H9 (cell line): ENCODE measurements at regions not wholly inside any gene's neighbourhood (a gene's known extent, or its start where the extent isn't known, plus 50 kb on each side); places are given as distances from the start of the nearest gene placed in this dataset.

ENCODE experiments used
- DNase-seq: peaks from one replicate; pipeline ENCODE4 v3.0.0-alpha.2; 2017
- H2AFZ ChIP-seq: one replicate; pipeline ENCODE4 v1.6.1; 2013; ENCODE audit warnings: mild to moderate bottlenecking, low read length, control low read depth, moderate library complexity
- H2AK5ac ChIP-seq: 2 replicates; pipeline ENCODE4 v1.6.1; 2013; ENCODE audit warnings: low read length, control low read depth, mixed read lengths; ENCODE audit not compliant: insufficient read length
- H2BK120ac ChIP-seq: one replicate; pipeline ENCODE4 v1.6.1; 2013; ENCODE audit warnings: low read depth, mild to moderate bottlenecking, low read length, control low read depth, inconsistent platforms; ENCODE audit not compliant: poor library complexity, severe bottlenecking
- H2BK12ac ChIP-seq: 2 replicates; pipeline ENCODE4 v1.6.1; 2013; ENCODE audit warnings: low read length, control low read depth, mixed read lengths, low read depth; ENCODE audit not compliant: insufficient read length
- H2BK15ac ChIP-seq: 2 replicates; pipeline ENCODE4 v1.6.1; 2013; ENCODE audit warnings: low read depth, low read length, control low read depth
- H2BK20ac ChIP-seq: one replicate; pipeline ENCODE4 v1.6.1; 2013; ENCODE audit warnings: low read depth, mild to moderate bottlenecking, low read length, control low read depth, inconsistent platforms; ENCODE audit not compliant: poor library complexity, severe bottlenecking
- H2BK5ac ChIP-seq: 2 replicates; pipeline ENCODE4 v1.6.1; 2013; ENCODE audit warnings: low read length, control low read depth, mixed read lengths; ENCODE audit not compliant: insufficient read length
- H3K14ac ChIP-seq: 2 replicates; pipeline ENCODE4 v1.6.1; 2013; ENCODE audit warnings: low read length, control low read depth; ENCODE audit not compliant: insufficient read depth
- H3K18ac ChIP-seq: 2 replicates; pipeline ENCODE4 v1.6.1; 2013; ENCODE audit warnings: low read depth, mild to moderate bottlenecking, mixed read lengths, low read length, control low read depth; ENCODE audit not compliant: insufficient read length
- H3K23ac ChIP-seq: 2 replicates; pipeline ENCODE4 v1.6.1; 2013; ENCODE audit warnings: low read length, control low read depth, mixed read lengths, low read depth; ENCODE audit not compliant: insufficient read length
- H3K23me2 ChIP-seq: 2 replicates; pipeline ENCODE4 v1.6.1; 2013; ENCODE audit warnings: low read depth, mild to moderate bottlenecking, mixed read lengths, low read length, control low read depth; ENCODE audit not compliant: insufficient read length, poor library complexity, severe bottlenecking
- H3K27ac ChIP-seq: 2 replicates; pipeline ENCODE4 v1.5.1; 2013; ENCODE audit warnings: low read length, control low read depth, mixed read lengths, low read depth; ENCODE audit not compliant: insufficient read length
- H3K27me3 ChIP-seq: 2 replicates; pipeline ENCODE4 v1.6.1; 2013; ENCODE audit warnings: low read length, control low read depth, inconsistent platforms; ENCODE audit not compliant: insufficient read depth
- H3K4ac ChIP-seq: 2 replicates; pipeline ENCODE4 v1.6.1; 2013; ENCODE audit warnings: low read depth, mild to moderate bottlenecking, control low read depth, inconsistent platforms, low read length, moderate library complexity
- H3K4me1 ChIP-seq: 2 replicates; pipeline ENCODE4 v1.6.1; 2013; ENCODE audit warnings: low read length, control low read depth, inconsistent platforms; ENCODE audit not compliant: insufficient read depth
- H3K4me2 ChIP-seq: 2 replicates; pipeline ENCODE4 v1.6.1; 2013; ENCODE audit warnings: low read length, control low read depth, mixed read lengths; ENCODE audit not compliant: insufficient read length, insufficient read depth
- H3K56ac ChIP-seq: 2 replicates; pipeline ENCODE4 v1.6.1; 2013; ENCODE audit warnings: low read depth, mild to moderate bottlenecking, mixed read lengths, low read length, control low read depth; ENCODE audit not compliant: insufficient read length
- H3K79me1 ChIP-seq: 2 replicates; pipeline ENCODE4 v1.6.1; 2013; ENCODE audit warnings: low read depth, mild to moderate bottlenecking, moderate library complexity, low read length, control low read depth, inconsistent platforms; ENCODE audit not compliant: insufficient read depth, poor library complexity, severe bottlenecking
- H3K79me2 ChIP-seq: 2 replicates; pipeline ENCODE4 v1.6.1; 2013; ENCODE audit warnings: low read length, control low read depth, inconsistent platforms; ENCODE audit not compliant: insufficient read depth
- H3K9ac ChIP-seq: 2 replicates; pipeline ENCODE4 v1.6.1; 2013; ENCODE audit warnings: low read length, control low read depth, mixed read lengths; ENCODE audit not compliant: insufficient read length; ENCODE audit errors: extremely low read depth
- H3K9me3 ChIP-seq: one replicate; pipeline ENCODE4 v1.6.1; 2013; ENCODE audit warnings: low read depth, low read length, inconsistent platforms; ENCODE audit not compliant: control insufficient read depth
- H3T11ph ChIP-seq: one replicate; pipeline ENCODE4 v1.6.1; 2013; ENCODE audit warnings: mild to moderate bottlenecking, low read length, control low read depth, inconsistent platforms
- H4K20me1 ChIP-seq: one replicate; pipeline ENCODE4 v1.6.1; 2013; ENCODE audit not compliant: control insufficient read depth, insufficient read length, insufficient read depth
- H4K5ac ChIP-seq: 2 replicates; pipeline ENCODE4 v1.6.1; 2013; ENCODE audit warnings: low read depth, mild to moderate bottlenecking, mixed read lengths, low read length, control low read depth; ENCODE audit not compliant: insufficient read length
- H4K8ac ChIP-seq: replicated peaks from 2 replicates; pipeline ENCODE4 v1.6.1; 2013; ENCODE audit warnings: low read length, control low read depth, mixed read lengths, low read depth; ENCODE audit not compliant: insufficient read length
- H4K91ac ChIP-seq: 2 replicates; pipeline ENCODE4 v1.6.1; 2013; ENCODE audit warnings: low read depth, mild to moderate bottlenecking, moderate library complexity, mixed read lengths, low read length, control low read depth; ENCODE audit not compliant: insufficient read length
- H3K27ac Mint-ChIP-seq, 3 experiments: 2 replicates in 2 of 3; 3 replicates in 1 of 3; pipeline ENCODE4 v1.8.0; 2020 to 2021; ENCODE audit warnings: mixed read lengths in 3 of 3, mild to moderate bottlenecking in 1 of 3, moderate library complexity in 1 of 3
- H3K27me3 Mint-ChIP-seq: 2 replicates; pipeline ENCODE4 v1.8.0; 2021; ENCODE audit warnings: low read depth, mild to moderate bottlenecking, moderate library complexity, mixed read lengths
- H3K36me3 Mint-ChIP-seq, 3 experiments: 2 replicates in 2 of 3; 3 replicates in 1 of 3; pipeline ENCODE4 v1.8.0; 2020 to 2021; ENCODE audit warnings: low read depth in 3 of 3, mixed read lengths in 3 of 3; ENCODE audit not compliant: insufficient read depth in 1 of 3
- H3K4me1 Mint-ChIP-seq, 2 experiments: 2 replicates each; pipeline ENCODE4 v1.8.0; 2020; ENCODE audit warnings: mixed read lengths in 2 of 2
- H3K4me3 Mint-ChIP-seq, 2 experiments: 2 replicates in 1 of 2; 3 replicates in 1 of 2; pipeline ENCODE4 v1.8.0; 2020 to 2021; ENCODE audit warnings: mild to moderate bottlenecking in 2 of 2, mixed read lengths in 2 of 2, moderate library complexity in 1 of 2
- H3K9me3 Mint-ChIP-seq, 2 experiments: 2 replicates in 1 of 2; 3 replicates in 1 of 2; pipeline ENCODE4 v1.8.0; 2020; ENCODE audit warnings: mild to moderate bottlenecking in 2 of 2, mixed read lengths in 2 of 2, moderate library complexity in 1 of 2
- CTCF ChIP-seq: fragments of 200-600 bp; sonication (generic); conservative IDR thresholded peaks from 3 replicates; pipeline ENCODE4 v1.8.0; 2021; ENCODE audit warnings: antibody characterized with exemption, mild to moderate bottlenecking
- WGBS: extraction: QIAGEN DNeasy Blood & Tissue Kit; methylation state at CpG from one replicate; pipeline ENCODE4 v1.1.7; 2013; ENCODE audit warnings: missing lambda C conversion rate, low lambda C conversion rate, mixed read lengths; ENCODE audit not compliant: insufficient read length; ENCODE audit errors: extremely low coverage; 5-methylcytosine and 5-hydroxymethylcytosine counted together

GRCh38 chr13:91249370-91249769 is 98.1 kb upstream of the MIR17HG start:
- Histone ChIP-seq H3K4me1 (no peaks in the 10 kb centered on the region), H3K23ac (no peak overlapping the region), H2AFZ (no peak overlapping the region), H3K18ac (no peak overlapping the region), H3K9ac (no peak overlapping the region), H2BK5ac (no peak overlapping the region), H3K23me2 (no peaks in the 10 kb centered on the region), H3K4ac (no peak overlapping the region), H3K9me3 (no peaks in the 10 kb centered on the region), H2AK5ac (no peak overlapping the region), H3K79me2 (no peaks in the 10 kb centered on the region), H4K91ac (no peak overlapping the region), H3K27ac (no peak overlapping the region), H3K27me3 (no peaks in the 10 kb centered on the region), H4K5ac (no peak overlapping the region), H3T11ph (no peak overlapping the region), H3K4me2 (no peak overlapping the region), H2BK12ac (no peak overlapping the region), H4K20me1 (no peaks in the 10 kb centered on the region), H4K8ac (no peak overlapping the region), H3K14ac (no peak overlapping the region), H3K79me1 (no peaks in the 10 kb centered on the region), H3K56ac (no peak overlapping the region), H2BK20ac (no peak overlapping the region), H2BK15ac (no peak overlapping the region), H2BK120ac (no peak overlapping the region)
- Mint-ChIP-seq H3K4me1 (peaks cover 3 to 4% of the 10 kb centered on the region in 2 experiments; a peak in 3 of 4 replicates), H3K27ac (no peak overlapping the region), H3K9me3 (no peaks in the 10 kb centered on the region), H3K27me3 (no peaks in the 10 kb centered on the region), H3K36me3 (no peaks in the 10 kb centered on the region), H3K4me3 (no peak overlapping the region)
- no CpG with 5 or more reads among the region's 2 CpGs for WGBS
- no peak for DNase-seq
- TF ChIP-seq CTCF = no peak
